Stimulated activated CD8-positive, alpha-beta memory T cell treated with anti-CD3 and anti-CD28 coated beads, Interleukin-12 subunit alpha, Interleukin-12 subunit beta, amount 100 ng/mL, for 24 hours (primary cell): ENCODE measurements at regions not wholly inside any gene's neighbourhood (a gene's known extent, or its start where the extent isn't known, plus 50 kb on each side); places are given as distances from the start of the nearest gene placed in this dataset.

ENCODE experiments used
- DNase-seq: peaks from one replicate; pipeline ENCODE4 v3.0.0-alpha.2; 2020; ENCODE audit errors: extremely low read depth

DNA sequence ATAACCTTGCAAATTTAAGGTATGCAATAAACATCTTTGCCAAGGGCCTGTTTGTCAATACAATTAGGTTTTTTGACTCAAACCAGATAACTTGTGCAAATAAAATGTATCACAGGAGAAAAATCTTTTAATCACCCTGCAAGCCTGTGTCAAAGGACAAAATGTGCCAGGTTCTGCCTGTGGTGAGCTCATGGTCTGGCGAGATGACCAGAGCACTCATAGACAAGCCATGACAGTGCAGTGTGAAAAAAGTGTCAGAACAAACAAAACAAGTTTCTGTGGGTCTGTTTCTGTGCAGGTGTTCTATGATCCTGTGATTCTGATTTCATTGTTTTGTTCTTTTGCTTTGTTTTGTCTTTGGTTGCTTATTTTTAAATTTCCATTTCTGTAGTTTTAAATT, 847.2 kb downstream of the VRK1 start:
- no peak for DNase-seq

GRCh38 chr14:97649752-97650151, 852.6 kb downstream of the VRK1 start:
- no peak for DNase-seq

- DNase-seq: no peak
Observed at GRCh38 chr14:97655169-97655948, 858.2 kb downstream of the VRK1 start.

DNA sequence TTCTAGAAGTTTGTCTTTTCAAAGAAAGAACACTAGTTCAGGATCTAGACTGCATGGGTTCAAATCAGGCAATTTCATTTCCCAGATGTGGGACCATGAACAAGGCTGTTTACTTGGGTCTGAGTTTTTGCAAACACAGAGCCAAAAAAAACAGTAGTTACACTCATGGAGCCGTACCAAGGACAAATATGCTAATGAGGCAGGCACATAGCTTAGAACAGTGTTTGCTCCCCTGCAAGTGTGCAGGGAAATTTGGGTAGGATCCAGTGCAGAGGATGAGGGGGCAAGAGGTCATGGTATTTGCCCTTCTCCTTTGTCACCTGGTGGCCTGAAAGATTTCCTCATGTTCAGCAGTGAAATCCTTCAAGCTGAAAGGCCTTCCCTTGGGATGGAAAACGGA, 860.4 kb downstream of the VRK1 start:
- no peak for DNase-seq

GRCh38 chr14:97687944-97688630, 890.9 kb downstream of the VRK1 start:
- no peak for DNase-seq

DNA sequence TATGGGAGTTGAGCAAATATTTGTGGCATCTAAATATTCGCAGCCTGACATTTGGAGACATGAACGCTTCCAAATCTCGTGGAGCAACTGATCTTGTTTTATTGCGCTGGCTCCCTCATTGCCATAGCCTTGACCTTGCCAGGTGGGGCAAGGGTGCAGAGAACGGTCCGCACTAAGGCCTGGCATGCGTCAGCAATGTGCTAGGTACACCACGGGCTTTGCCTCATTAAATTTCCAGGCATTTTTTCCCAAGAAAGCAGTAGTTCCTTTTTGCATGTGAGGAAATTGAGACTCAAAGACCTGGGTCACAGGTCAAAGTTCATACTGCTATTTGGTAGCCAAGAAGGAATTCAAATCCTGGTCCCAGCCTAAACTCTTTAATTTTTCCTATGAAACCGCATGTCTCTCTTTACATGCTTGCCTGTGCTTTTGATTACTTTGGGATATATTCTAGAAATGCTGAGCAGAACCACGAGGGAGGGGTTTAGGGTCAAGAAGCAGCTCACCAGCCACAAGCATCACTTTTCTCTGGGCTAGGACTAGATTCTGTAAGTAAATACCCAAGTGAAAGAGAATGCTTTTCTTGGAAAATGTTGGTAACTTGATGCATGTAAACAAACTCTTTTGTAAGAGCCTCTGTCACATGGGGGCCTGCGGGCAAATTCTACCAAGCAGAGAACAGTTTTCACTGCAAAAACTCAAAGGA, 891.6 kb downstream of the VRK1 start:
- no peak for DNase-seq

GRCh38 chr14:97692084-97692483, 894.9 kb downstream of the VRK1 start:
- no peak for DNase-seq

DNA sequence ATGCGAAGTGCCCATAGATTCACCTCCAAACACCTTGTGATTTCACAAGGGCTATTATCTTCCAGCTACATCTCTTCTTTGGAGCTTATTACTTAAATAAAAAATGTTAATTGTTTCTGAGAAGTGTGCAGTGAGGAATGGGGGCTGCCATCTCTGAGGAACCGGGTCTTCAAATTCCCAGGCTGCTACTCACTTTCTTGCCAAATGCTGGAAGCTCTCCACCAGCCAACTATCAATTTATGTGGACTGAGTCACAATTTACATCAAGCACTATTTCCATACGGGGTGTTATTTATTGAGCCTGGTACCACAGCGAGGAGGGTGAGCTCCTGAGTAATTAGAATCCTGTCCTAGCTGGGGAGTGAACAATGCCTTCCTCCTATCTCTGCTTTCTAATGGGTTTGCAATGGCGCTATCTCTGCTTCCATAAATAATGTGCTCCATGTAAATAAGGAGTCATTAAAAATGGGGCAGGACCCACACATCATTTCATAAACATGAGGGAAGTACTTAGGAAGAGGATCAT, 898.3 kb downstream of the VRK1 start:
- no peak for DNase-seq

- no peak for DNase-seq
Observed at GRCh38 chr14:97697772-97698171, 900.6 kb downstream of the VRK1 start.

GRCh38 chr14:97699026-97699425, 901.8 kb downstream of the VRK1 start:
- no peak for DNase-seq

DNA sequence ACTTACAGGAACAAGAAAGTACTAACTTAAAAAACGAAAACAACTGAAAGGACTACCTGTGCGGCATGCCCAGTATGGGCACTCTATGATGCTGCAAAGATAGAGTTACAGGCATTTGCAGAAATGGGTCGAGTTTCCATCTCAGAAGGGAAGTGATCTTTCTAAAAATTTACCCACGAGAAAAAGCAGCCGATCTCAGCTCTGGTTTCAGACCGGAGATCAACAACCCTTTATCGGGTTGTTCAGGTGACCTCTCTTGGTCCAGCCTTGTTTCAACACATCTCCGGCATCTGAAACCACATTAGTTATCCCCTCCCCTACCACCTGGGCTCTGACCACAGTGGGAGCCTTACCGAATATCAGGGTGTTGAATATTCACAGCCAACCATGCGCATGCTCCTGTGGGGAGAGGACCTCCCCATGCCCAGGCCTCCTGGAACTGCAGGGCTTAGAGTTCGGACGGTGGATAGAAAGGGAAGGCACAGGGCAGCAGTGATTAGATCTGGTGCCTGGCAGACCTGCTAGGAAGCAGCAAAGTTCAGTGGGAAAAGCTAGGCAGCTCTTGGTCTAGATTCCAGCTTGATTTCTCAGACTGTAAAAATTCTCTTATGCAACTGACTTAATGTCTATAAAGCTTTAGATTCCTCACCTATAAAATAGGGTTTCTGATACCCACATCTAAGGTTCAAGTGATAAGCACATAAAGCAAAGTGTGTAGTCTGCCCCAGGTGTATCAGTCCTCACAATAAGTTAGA, 906.0 kb downstream of the VRK1 start:
- DNase-seq: no peak

DNA sequence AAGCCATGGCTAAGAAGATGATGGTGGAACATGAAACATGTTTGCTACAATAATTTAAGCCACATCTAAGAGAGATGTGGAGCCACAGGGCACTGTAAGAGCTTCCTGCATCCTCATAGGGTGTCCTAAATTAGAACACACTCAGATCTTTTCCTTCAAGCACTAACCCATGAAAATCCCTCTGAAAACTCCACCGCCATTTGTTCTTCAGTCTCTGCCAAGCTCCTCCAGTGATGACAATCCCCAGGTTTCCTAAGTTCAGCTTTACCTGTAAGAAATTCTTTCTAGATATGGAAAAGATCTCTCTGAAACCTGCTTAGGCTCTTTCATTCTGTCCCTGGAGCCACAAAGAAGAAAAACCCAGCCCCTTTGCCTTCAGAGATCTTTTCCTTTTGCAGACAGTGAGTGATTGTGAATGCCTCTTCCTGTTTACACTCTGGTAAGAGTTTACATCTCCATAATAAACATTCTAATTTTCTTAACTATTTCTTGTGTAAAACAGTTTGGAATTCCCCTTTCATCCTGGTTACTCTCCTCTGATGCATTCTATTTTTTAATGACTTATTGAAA, 907.2 kb downstream of the VRK1 start:
- DNase-seq: no peak

DNA sequence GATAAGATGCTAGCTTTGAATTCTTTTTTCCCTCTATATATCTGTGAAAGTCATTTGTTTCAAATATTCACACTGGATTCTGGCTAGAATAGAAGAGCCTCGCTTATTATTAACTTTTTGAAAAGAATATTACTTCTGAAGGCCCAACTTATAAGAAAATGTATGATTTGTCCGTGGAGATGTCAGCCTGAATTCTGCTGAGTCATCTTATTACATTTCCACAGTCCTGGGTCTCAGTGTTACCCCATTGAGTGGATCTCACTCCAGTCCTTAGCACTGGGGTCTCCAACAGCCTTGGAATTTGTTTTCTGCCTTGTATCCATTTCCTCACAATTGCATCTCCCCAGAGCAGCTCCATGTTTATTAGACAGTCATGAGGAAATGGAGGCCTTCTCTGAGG, 907.9 kb downstream of the VRK1 start:
- no peak for DNase-seq

GRCh38 chr14:97705976-97706375, 908.8 kb downstream of the VRK1 start:
- no peak for DNase-seq

DNA sequence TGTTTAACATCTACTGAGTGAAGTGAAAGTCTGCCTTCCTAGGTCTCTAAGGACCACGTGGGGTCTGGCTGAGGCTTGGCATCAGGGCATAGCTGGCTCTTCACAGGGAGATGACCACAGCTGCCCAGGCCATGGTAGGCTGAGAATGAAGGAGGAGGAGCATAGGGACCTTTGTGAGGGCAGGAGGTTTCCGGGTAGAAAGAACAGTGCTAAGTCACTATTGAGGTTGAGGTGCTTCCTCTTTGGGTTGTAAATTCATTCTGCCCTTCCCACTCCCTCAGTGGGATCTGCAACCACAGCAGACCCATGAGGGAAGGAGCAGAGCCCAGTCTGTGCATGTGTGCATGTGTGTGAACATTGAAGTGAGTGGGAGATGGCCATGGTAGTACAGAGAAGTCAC, 909.6 kb downstream of the VRK1 start:
- DNase-seq: no peak

DNA sequence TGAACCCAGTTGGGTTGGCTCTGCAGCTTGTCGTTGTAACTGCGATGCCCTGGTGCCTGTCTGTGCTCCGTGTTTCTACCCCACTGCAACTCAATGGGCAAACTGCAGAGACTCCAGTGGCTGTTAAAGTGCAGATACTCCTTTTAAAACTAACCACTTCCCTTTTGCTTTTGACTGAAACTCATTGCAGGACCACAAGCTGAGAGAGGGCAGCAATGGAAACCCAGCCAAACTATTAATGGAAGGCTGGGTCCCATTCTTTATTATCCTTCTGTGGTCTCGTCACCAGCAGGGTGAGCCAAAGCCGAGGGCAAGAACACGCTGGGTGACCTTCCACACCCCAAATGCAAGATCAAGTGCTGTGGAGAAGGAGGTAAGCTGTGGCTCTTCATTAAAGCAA, 910.4 kb downstream of the VRK1 start:
- no peak for DNase-seq

GRCh38 chr14:97709552-97709951, 912.4 kb downstream of the VRK1 start:
- DNase-seq: no peak

DNA sequence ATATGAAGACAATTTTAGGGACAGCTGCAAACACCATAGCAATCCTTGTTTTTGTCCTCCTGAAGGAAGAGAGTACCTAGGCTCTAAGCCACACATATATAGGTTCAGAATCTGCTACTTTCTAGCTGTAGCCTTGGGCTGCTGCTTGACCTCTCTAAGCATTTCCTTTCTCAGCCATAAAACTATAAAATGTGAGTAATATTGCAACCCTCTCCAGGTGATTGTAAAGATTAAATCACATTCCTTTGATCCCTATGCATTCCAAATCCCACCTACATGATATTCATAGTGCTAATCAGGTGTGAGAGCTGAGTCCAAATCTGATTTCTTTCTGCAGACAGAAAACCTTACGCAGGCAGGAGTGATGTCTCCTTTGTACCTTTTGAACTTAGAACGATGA, 913.5 kb downstream of the VRK1 start:
- DNase-seq: no peak

DNA sequence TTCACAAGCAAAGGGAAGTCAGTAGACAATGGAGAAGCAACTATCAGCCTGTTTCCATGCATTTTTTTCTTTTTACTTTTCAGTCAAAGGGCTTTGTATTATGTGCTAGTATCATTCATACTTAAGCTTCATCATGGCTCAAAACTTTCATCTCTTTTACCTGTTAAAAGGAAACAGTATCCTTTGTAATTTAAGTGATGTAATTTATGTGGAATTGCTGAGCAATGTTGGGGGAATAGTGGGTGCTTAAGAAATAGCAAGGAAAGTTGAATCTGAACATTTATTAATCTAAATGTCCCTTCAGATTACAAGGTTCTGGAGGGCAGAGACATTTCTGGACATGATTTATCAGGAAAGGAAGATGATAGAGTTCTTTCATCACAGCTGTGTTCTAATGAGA, 915.3 kb downstream of the VRK1 start:
- no peak for DNase-seq

DNA sequence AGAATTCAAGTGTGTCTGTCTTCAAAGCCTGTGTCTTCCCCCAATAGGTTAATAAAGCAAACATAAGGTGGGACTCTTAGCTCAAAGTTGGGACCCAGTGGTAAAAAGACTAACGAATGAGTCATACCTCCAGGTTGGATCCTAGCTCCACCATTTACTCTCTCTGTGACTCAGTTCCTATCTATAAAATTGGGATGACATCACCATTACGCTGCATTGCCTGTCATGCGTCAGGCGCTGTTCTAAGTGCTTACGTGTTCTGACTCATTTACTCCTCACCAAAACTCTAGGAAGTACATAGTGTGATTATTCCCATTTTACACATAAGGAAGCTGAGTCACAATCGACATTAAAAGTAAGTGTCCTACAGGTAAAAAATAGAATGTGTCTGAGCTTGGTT, 915.8 kb downstream of the VRK1 start:
- no peak for DNase-seq

GRCh38 chr14:97718886-97719442, 921.8 kb downstream of the VRK1 start:
- DNase-seq: no peak
